ENCODE measurements at regions not wholly inside any gene's neighbourhood (a gene's known extent, or its start where the extent isn't known, plus 50 kb on each side); places are given as distances from the start of the nearest gene placed in this dataset.

DNA sequence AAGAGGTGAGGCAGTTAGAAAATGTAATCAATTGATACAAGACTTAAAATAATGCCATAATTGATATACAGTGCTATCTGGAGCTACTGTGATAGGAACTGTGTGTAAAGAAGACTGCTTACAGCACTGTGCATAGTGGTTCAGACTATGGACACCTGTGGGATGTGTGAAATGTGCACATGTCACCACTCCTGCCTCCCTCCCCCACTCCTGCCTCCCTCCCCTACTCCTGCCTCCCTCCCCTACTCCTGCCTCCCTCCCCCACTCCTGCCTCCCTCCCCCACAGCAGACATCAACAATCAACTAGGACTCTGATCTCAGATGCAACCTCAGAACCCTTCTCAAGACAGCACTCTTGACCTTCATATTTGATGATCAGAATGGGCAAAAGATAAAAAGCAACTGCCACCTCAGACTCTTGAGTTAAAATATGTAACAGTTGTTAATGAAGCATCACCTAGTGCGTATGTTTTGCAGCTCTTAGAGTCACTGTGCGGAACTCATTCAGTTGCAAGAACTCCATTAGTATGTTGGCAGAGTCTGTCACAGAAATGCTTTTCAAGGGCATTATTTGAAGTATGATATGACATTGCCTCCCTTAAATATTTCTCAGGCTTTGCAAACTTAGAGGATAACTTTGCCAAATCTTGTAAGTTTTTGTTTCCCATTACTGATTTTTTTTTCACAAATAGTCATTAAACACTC is 255.2 kb upstream of the DDHD1 start:
- TF ChIP-seq CTCF (conservative IDR thresholded peaks at IDR 0.05 in 1 of 2, IDR thresholded peaks at IDR 0.05 in 1 of 2; ENCODE audit: extremely low read depth in 1 of 2, insufficient read depth in 1 of 2, low read depth in 1 of 2, low read length in 2 of 2), result no peak
- TF ChIP-seq EZH2 (IDR thresholded peaks at IDR 0.05; ENCODE audit: borderline replicate concordance, low read length), result no peak
